ENCODE measurements at regions not wholly inside any gene's neighbourhood (a gene's known extent, or its start where the extent isn't known, plus 50 kb on each side); places are given as distances from the start of the nearest gene placed in this dataset.

- TF ChIP-seq POLR2AphosphoS5 (IDR thresholded peaks at IDR 0.05; ENCODE audit: low read depth, low read length) (no peak), POLR2A (IDR thresholded peaks at IDR 0.05; ENCODE audit: low read depth, low read length) (no peak), TAF1 (IDR thresholded peaks at IDR 0.05; ENCODE audit: low read depth, low read length) (no peak), SPI1 (IDR thresholded peaks at IDR 0.05; ENCODE audit: low read depth, low read length) (no peak), PAX5 (IDR thresholded peaks at IDR 0.05; ENCODE audit: insufficient read depth, low read length, severe bottlenecking) (no peak)
These were observed 123.6 kb upstream of the NR3C2 start for GRCh38 chr4:148565801-148566200.
